ENCODE measurements at regions not wholly inside any gene's neighbourhood (a gene's known extent, or its start where the extent isn't known, plus 50 kb on each side); places are given as distances from the start of the nearest gene placed in this dataset.

GRCh38 chr11:111114091-111114490 is 131.4 kb upstream of the POU2AF2 start:
- TF ChIP-seq, protein P1, sequence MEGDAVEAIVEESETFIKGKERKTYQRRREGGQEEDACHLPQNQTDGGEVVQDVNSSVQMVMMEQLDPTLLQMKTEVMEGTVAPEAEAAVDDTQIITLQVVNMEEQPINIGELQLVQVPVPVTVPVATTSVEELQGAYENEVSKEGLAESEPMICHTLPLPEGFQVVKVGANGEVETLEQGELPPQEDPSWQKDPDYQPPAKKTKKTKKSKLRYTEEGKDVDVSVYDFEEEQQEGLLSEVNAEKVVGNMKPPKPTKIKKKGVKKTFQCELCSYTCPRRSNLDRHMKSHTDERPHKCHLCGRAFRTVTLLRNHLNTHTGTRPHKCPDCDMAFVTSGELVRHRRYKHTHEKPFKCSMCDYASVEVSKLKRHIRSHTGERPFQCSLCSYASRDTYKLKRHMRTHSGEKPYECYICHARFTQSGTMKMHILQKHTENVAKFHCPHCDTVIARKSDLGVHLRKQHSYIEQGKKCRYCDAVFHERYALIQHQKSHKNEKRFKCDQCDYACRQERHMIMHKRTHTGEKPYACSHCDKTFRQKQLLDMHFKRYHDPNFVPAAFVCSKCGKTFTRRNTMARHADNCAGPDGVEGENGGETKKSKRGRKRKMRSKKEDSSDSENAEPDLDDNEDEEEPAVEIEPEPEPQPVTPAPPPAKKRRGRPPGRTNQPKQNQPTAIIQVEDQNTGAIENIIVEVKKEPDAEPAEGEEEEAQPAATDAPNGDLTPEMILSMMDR (IDR thresholded peaks at IDR 0.05 in 2 of 3, conservative IDR thresholded peaks at IDR 0.05 in 1 of 3; ENCODE audit: borderline replicate concordance in 1 of 3, insufficient read depth in 1 of 3, low read depth in 2 of 3, low read length in 2 of 3) = no peak
- no peak for TF ChIP-seq REST (IDR thresholded peaks at IDR 0.05; ENCODE audit: low read depth)
